ENCODE measurements at regions not wholly inside any gene's neighbourhood (a gene's known extent, or its start where the extent isn't known, plus 50 kb on each side); places are given as distances from the start of the nearest gene placed in this dataset.

DNA sequence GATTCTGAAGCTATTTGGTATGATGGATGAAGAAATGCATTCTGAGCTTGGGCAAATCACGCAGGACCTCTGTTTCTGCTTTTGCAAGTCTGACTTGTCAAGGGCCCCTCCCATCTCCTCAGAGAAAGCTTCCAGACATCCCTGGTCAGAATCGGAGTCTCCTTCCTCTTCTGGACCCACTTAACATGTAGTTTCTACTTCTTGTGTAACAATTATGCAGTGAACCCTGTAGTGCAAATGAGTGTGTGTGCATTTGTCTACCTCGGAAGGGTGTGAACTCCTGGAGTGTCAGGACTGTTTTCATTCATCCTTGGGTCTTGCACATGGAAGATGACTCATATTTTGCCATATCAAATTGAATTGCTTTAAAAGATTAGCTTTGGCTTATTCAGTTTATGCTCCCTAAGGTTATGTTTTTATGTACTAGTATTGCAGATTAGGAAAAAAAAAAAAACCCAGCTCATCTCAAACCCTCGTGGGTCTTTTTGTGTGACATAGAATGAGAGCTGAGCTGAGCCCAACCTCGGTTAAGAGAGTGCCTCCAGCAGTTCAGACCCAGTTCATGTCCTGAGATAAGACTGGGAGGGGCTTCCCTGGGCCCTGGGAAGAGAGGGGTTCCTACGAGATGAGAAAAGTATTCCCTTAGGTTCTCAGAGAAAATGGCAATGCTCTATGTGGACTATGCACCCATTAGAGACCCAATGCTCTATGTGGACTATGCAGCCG lies 61.1 kb upstream of the RPL34 start:
- TF ChIP-seq EZH2 (IDR thresholded peaks at IDR 0.05; ENCODE audit: borderline replicate concordance, low read depth, low read length, severe bottlenecking) (no peak), POLR2A (IDR thresholded peaks at IDR 0.05; ENCODE audit: low read depth, low read length) (no peak), POLR2AphosphoS5 (IDR thresholded peaks at IDR 0.05; ENCODE audit: insufficient read depth, low read depth, low read length) (no peak)
- TF ChIP-seq, protein P1, sequence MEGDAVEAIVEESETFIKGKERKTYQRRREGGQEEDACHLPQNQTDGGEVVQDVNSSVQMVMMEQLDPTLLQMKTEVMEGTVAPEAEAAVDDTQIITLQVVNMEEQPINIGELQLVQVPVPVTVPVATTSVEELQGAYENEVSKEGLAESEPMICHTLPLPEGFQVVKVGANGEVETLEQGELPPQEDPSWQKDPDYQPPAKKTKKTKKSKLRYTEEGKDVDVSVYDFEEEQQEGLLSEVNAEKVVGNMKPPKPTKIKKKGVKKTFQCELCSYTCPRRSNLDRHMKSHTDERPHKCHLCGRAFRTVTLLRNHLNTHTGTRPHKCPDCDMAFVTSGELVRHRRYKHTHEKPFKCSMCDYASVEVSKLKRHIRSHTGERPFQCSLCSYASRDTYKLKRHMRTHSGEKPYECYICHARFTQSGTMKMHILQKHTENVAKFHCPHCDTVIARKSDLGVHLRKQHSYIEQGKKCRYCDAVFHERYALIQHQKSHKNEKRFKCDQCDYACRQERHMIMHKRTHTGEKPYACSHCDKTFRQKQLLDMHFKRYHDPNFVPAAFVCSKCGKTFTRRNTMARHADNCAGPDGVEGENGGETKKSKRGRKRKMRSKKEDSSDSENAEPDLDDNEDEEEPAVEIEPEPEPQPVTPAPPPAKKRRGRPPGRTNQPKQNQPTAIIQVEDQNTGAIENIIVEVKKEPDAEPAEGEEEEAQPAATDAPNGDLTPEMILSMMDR (IDR thresholded peaks at IDR 0.05; ENCODE audit: extremely low read depth in 1 of 2, insufficient read depth in 1 of 2, low read depth in 1 of 2, low read length in 2 of 2) = no peak

Data from endothelial cell of umbilical vein (primary cell).